ENCODE measurements at regions not wholly inside any gene's neighbourhood (a gene's known extent, or its start where the extent isn't known, plus 50 kb on each side); places are given as distances from the start of the nearest gene placed in this dataset.

DNA sequence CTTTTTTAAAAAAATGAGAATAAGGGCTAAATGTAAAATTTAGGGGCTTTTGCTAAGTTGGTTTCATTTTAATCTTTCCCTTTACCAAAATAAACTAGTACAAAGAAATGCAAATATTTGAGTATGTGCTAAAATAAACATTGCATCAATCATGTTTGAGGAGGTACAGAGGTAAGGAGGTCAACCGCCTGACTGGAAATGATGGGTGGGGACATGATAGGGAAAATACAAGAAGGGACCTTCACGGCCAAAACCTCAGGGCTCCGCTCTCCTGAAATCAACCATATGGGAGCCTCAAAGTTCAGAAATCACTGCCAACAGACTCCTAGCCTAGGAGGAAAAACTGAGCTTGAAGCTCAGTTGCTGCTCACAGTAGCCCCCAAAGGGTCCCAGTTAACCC lies 207.6 kb downstream of the AHR start:
- H3K4me3 ChIP-seq (ENCODE audit: low read length): no peak overlapping the region

GRCh38 chr7:17506596-17506995 lies 208.1 kb downstream of the AHR start:
- H3K4me2 ChIP-seq (ENCODE audit: low read length): no peak overlapping the region
- H3F3A ChIP-seq (ENCODE audit: control insufficient read depth, insufficient read depth): no peaks in the 10 kb centered on the region
- H3K79me2 ChIP-seq (ENCODE audit: control insufficient read depth, low read length): no peaks in the 10 kb centered on the region
- H3K27me3 ChIP-seq (ENCODE audit: control insufficient read depth, low read length): no peaks in the 10 kb centered on the region
- TF ChIP-seq, protein P1, sequence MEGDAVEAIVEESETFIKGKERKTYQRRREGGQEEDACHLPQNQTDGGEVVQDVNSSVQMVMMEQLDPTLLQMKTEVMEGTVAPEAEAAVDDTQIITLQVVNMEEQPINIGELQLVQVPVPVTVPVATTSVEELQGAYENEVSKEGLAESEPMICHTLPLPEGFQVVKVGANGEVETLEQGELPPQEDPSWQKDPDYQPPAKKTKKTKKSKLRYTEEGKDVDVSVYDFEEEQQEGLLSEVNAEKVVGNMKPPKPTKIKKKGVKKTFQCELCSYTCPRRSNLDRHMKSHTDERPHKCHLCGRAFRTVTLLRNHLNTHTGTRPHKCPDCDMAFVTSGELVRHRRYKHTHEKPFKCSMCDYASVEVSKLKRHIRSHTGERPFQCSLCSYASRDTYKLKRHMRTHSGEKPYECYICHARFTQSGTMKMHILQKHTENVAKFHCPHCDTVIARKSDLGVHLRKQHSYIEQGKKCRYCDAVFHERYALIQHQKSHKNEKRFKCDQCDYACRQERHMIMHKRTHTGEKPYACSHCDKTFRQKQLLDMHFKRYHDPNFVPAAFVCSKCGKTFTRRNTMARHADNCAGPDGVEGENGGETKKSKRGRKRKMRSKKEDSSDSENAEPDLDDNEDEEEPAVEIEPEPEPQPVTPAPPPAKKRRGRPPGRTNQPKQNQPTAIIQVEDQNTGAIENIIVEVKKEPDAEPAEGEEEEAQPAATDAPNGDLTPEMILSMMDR (IDR thresholded peaks at IDR 0.05; ENCODE audit: low read depth, low read length, poor library complexity, severe bottlenecking): no peak
- TF ChIP-seq EZH2phosphoT487 (IDR thresholded peaks at IDR 0.05; ENCODE audit: borderline replicate concordance, low read length): no peak
- H4K20me1 ChIP-seq (ENCODE audit: control insufficient read depth, insufficient read depth, low read depth, low read length): no peaks in the 10 kb centered on the region
- H3K4me1 ChIP-seq (ENCODE audit: control insufficient read depth, low read length): no peaks in the 10 kb centered on the region
- H3K36me3 ChIP-seq (ENCODE audit: control insufficient read depth, low read length): no peaks in the 10 kb centered on the region
- H3K27ac ChIP-seq (ENCODE audit: low read depth, low read length): no peak overlapping the region
- no peaks in the 10 kb centered on the region for H3K9me2 ChIP-seq (replicated peaks; ENCODE audit: control insufficient read depth, low read length)
- no peaks in the 10 kb centered on the region for H3K9me3 ChIP-seq (ENCODE audit: control insufficient read depth, insufficient read depth, low read length)
- H3K4me3 ChIP-seq (ENCODE audit: low read length): no peak overlapping the region

More for the DNA sequence above, 207.6 kb downstream of the AHR start:
- TF ChIP-seq, protein P1 (IDR thresholded peaks at IDR 0.05; ENCODE audit: low read depth, low read length, poor library complexity, severe bottlenecking): no peak
- TF ChIP-seq EZH2phosphoT487 (IDR thresholded peaks at IDR 0.05; ENCODE audit: borderline replicate concordance, low read length): no peak
- Histone ChIP-seq H3K79me2 (ENCODE audit: control insufficient read depth, low read length) (no peaks in the 10 kb centered on the region), H3F3A (ENCODE audit: control insufficient read depth, insufficient read depth) (no peaks in the 10 kb centered on the region), H3K9me3 (ENCODE audit: control insufficient read depth, insufficient read depth, low read length) (no peaks in the 10 kb centered on the region), H3K36me3 (ENCODE audit: control insufficient read depth, low read length) (no peaks in the 10 kb centered on the region), H3K27me3 (ENCODE audit: control insufficient read depth, low read length) (no peaks in the 10 kb centered on the region), H3K9me2 (replicated peaks; ENCODE audit: control insufficient read depth, low read length) (no peaks in the 10 kb centered on the region), H3K4me2 (ENCODE audit: low read length) (no peak overlapping the region), H3K4me1 (ENCODE audit: control insufficient read depth, low read length) (no peaks in the 10 kb centered on the region), H4K20me1 (ENCODE audit: control insufficient read depth, insufficient read depth, low read depth, low read length) (no peaks in the 10 kb centered on the region), H3K27ac (ENCODE audit: low read depth, low read length) (no peak overlapping the region)

- TF ChIP-seq, protein P1 (IDR thresholded peaks at IDR 0.05; ENCODE audit: low read depth, low read length, poor library complexity, severe bottlenecking): no peak
- no peak for TF ChIP-seq EZH2phosphoT487 (IDR thresholded peaks at IDR 0.05; ENCODE audit: borderline replicate concordance, low read length)
- no peak overlapping the region for H3K4me3 ChIP-seq (ENCODE audit: low read length)
- H3K27me3 ChIP-seq (ENCODE audit: control insufficient read depth, low read length): no peaks in the 10 kb centered on the region
- no peaks in the 10 kb centered on the region for H4K20me1 ChIP-seq (ENCODE audit: control insufficient read depth, insufficient read depth, low read depth, low read length)
- H3K9me3 ChIP-seq (ENCODE audit: control insufficient read depth, insufficient read depth, low read length): no peaks in the 10 kb centered on the region
- H3K79me2 ChIP-seq (ENCODE audit: control insufficient read depth, low read length): no peaks in the 10 kb centered on the region
- H3K36me3 ChIP-seq (ENCODE audit: control insufficient read depth, low read length): no peaks in the 10 kb centered on the region
- no peaks in the 10 kb centered on the region for H3K4me1 ChIP-seq (ENCODE audit: control insufficient read depth, low read length)
- H3K4me2 ChIP-seq (ENCODE audit: low read length): no peak overlapping the region
- H3F3A ChIP-seq (ENCODE audit: control insufficient read depth, insufficient read depth): no peaks in the 10 kb centered on the region
- no peaks in the 10 kb centered on the region for H3K9me2 ChIP-seq (replicated peaks; ENCODE audit: control insufficient read depth, low read length)
- H3K27ac ChIP-seq (ENCODE audit: low read depth, low read length): no peak overlapping the region
These were observed 209.3 kb downstream of the AHR start for GRCh38 chr7:17507717-17508116.

All from DOHH2 (cell line).